ENCODE measurements at regions not wholly inside any gene's neighbourhood (a gene's known extent, or its start where the extent isn't known, plus 50 kb on each side); places are given as distances from the start of the nearest gene placed in this dataset.

- TF ChIP-seq, protein P1, sequence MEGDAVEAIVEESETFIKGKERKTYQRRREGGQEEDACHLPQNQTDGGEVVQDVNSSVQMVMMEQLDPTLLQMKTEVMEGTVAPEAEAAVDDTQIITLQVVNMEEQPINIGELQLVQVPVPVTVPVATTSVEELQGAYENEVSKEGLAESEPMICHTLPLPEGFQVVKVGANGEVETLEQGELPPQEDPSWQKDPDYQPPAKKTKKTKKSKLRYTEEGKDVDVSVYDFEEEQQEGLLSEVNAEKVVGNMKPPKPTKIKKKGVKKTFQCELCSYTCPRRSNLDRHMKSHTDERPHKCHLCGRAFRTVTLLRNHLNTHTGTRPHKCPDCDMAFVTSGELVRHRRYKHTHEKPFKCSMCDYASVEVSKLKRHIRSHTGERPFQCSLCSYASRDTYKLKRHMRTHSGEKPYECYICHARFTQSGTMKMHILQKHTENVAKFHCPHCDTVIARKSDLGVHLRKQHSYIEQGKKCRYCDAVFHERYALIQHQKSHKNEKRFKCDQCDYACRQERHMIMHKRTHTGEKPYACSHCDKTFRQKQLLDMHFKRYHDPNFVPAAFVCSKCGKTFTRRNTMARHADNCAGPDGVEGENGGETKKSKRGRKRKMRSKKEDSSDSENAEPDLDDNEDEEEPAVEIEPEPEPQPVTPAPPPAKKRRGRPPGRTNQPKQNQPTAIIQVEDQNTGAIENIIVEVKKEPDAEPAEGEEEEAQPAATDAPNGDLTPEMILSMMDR (conservative IDR thresholded peaks at IDR 0.05; ENCODE audit: low read depth, low read length) = no peak
- TF ChIP-seq POLR2A (IDR thresholded peaks at IDR 0.05; ENCODE audit: low read depth, low read length) (no peak), BHLHE40 (IDR thresholded peaks at IDR 0.05; ENCODE audit: low read depth, low read length) (no peak), MAZ (IDR thresholded peaks at IDR 0.05; ENCODE audit: borderline replicate concordance, low read depth, low read length) (no peak), RFX5 (IDR thresholded peaks at IDR 0.05; ENCODE audit: low read depth, low read length) (no peak), MAFK (IDR thresholded peaks at IDR 0.05; ENCODE audit: low read depth, low read length) (no peak), MXI1 (IDR thresholded peaks at IDR 0.05; ENCODE audit: borderline replicate concordance, low read depth, low read length) (no peak), FOS (IDR thresholded peaks at IDR 0.05; ENCODE audit: low read depth, low read length) (no peak), CEBPB (IDR thresholded peaks at IDR 0.05; ENCODE audit: low read depth, low read length) (no peak), CHD1 (IDR thresholded peaks at IDR 0.05; ENCODE audit: low read depth, low read length) (no peak), RCOR1 (IDR thresholded peaks at IDR 0.05; ENCODE audit: insufficient replicate concordance, low read length) (no peak)
These were observed 179.3 kb upstream of the GYPC start for GRCh38 chr2:126476691-126477090.

Data from IMR-90 (cell line).